Central memory CD8-positive, alpha-beta T cell (primary cell): ENCODE measurements at regions not wholly inside any gene's neighbourhood (a gene's known extent, or its start where the extent isn't known, plus 50 kb on each side); places are given as distances from the start of the nearest gene placed in this dataset.

Source experiments
- ATAC-seq: fragments of 150-1000 bp; cut with Tn5 transposase; replicated peaks from 2 replicates; pipeline ENCODE4 v1.10.0; 2022; ENCODE audit warnings: mild to moderate bottlenecking, moderate FRiP score, moderate number of reproducible peaks; ENCODE audit not compliant: poor library complexity, severe bottlenecking; ENCODE audit errors: extremely low read depth
- DNase-seq, 2 donors: peaks; one replicate each; pipeline ENCODE4 v3.0.0; 2021; ENCODE audit warnings: low spot score in 2 of 2
- H3K27ac Mint-ChIP-seq: one replicate; pipeline ENCODE4 v1.8.0; 2022; ENCODE audit warnings: low read depth, mild to moderate bottlenecking, moderate library complexity, mixed read lengths
- H3K27me3 Mint-ChIP-seq: one replicate; pipeline ENCODE4 v1.8.0; 2022; ENCODE audit warnings: mixed read lengths
- H3K36me3 Mint-ChIP-seq: one replicate; pipeline ENCODE4 v1.8.0; 2022; ENCODE audit warnings: mild to moderate bottlenecking, moderate library complexity, mixed read lengths; ENCODE audit not compliant: insufficient read depth
- H3K4me1 Mint-ChIP-seq: one replicate; pipeline ENCODE4 v1.8.0; 2022; ENCODE audit warnings: mixed read lengths
- H3K4me3 Mint-ChIP-seq: one replicate; pipeline ENCODE4 v1.8.0; 2022; ENCODE audit warnings: mild to moderate bottlenecking, moderate library complexity, mixed read lengths
- H3K9me3 Mint-ChIP-seq: one replicate; pipeline ENCODE4 v1.8.0; 2022; ENCODE audit warnings: mixed read lengths

- H3K27me3 Mint-ChIP-seq, result no peaks in the 10 kb centered on the region
Measured at GRCh38 chr7:153445641-153446040, 606.6 kb upstream of the DPP6 start.

GRCh38 chr7:153446490-153446889, 605.7 kb upstream of the DPP6 start:
- ATAC-seq (no peak), DNase-seq (no peak)
- H3K36me3 Mint-ChIP-seq, result no peaks in the 10 kb centered on the region
- H3K9me3 Mint-ChIP-seq, result peaks cover 8% of the 10 kb centered on the region
- H3K4me1 Mint-ChIP-seq, result no peaks in the 10 kb centered on the region
- no peak overlapping the region for H3K27ac Mint-ChIP-seq
- H3K27me3 Mint-ChIP-seq, result no peaks in the 10 kb centered on the region
- H3K4me3 Mint-ChIP-seq, result no peak overlapping the region

More at GRCh38 chr7:153445641-153446040, 606.6 kb upstream of the DPP6 start:
- Mint-ChIP-seq H3K4me1 (no peaks in the 10 kb centered on the region), H3K27ac (no peak overlapping the region), H3K4me3 (no peak overlapping the region), H3K9me3 (peaks cover 7% of the 10 kb centered on the region), H3K36me3 (no peaks in the 10 kb centered on the region)
- no peak for DNase-seq
- ATAC-seq, result no peak

GRCh38 chr7:153447011-153447410, 605.2 kb upstream of the DPP6 start:
- Mint-ChIP-seq H3K36me3 (no peaks in the 10 kb centered on the region), H3K4me3 (no peak overlapping the region)

GRCh38 chr7:153452661-153453060, 599.5 kb upstream of the DPP6 start:
- Mint-ChIP-seq H3K27ac (no peak overlapping the region), H3K27me3 (no peaks in the 10 kb centered on the region), H3K9me3 (peaks cover 31% of the 10 kb centered on the region), H3K36me3 (no peaks in the 10 kb centered on the region), H3K4me3 (no peak overlapping the region), H3K4me1 (no peaks in the 10 kb centered on the region)
- ATAC-seq, result no peak
- DNase-seq, result no peak

More at GRCh38 chr7:153447011-153447410, 605.2 kb upstream of the DPP6 start:
- Mint-ChIP-seq H3K9me3 (peaks cover 14% of the 10 kb centered on the region), H3K27ac (no peak overlapping the region), H3K27me3 (no peaks in the 10 kb centered on the region), H3K4me1 (no peaks in the 10 kb centered on the region)
- DNase-seq, result no peak
- no peak for ATAC-seq

- DNase-seq (no peak), ATAC-seq (no peak)
- Mint-ChIP-seq H3K4me3 (no peak overlapping the region), H3K27ac (no peak overlapping the region), H3K4me1 (no peaks in the 10 kb centered on the region), H3K27me3 (no peaks in the 10 kb centered on the region), H3K36me3 (no peaks in the 10 kb centered on the region), H3K9me3 (peaks cover 31% of the 10 kb centered on the region)
Measured at GRCh38 chr7:153454306-153454705, 597.9 kb upstream of the DPP6 start.

- DNase-seq (no peak), ATAC-seq (no peak)
- Mint-ChIP-seq H3K4me1 (no peaks in the 10 kb centered on the region), H3K9me3 (peaks cover 20% of the 10 kb centered on the region), H3K27ac (no peak overlapping the region), H3K36me3 (no peaks in the 10 kb centered on the region), H3K27me3 (no peaks in the 10 kb centered on the region), H3K4me3 (no peak overlapping the region)
Measured at GRCh38 chr7:153457746-153458145, 594.5 kb upstream of the DPP6 start.

- H3K36me3 Mint-ChIP-seq, result no peaks in the 10 kb centered on the region
- H3K27ac Mint-ChIP-seq, result no peak overlapping the region
- H3K9me3 Mint-ChIP-seq, result peaks cover 25% of the 10 kb centered on the region
Measured at GRCh38 chr7:153470004-153470671, 582.1 kb upstream of the DPP6 start.

GRCh38 chr7:153472516-153472915, 579.7 kb upstream of the DPP6 start:
- Mint-ChIP-seq H3K27me3 (no peaks in the 10 kb centered on the region), H3K4me1 (no peaks in the 10 kb centered on the region), H3K9me3 (peaks cover 17% of the 10 kb centered on the region), H3K27ac (no peak overlapping the region), H3K4me3 (no peak overlapping the region), H3K36me3 (no peaks in the 10 kb centered on the region)
- DNase-seq (no peak), ATAC-seq (no peak)

More at GRCh38 chr7:153470004-153470671, 582.1 kb upstream of the DPP6 start:
- Mint-ChIP-seq H3K4me3 (no peak overlapping the region), H3K27me3 (no peaks in the 10 kb centered on the region), H3K4me1 (no peaks in the 10 kb centered on the region)
- ATAC-seq (no peak), DNase-seq (no peak)

DNA sequence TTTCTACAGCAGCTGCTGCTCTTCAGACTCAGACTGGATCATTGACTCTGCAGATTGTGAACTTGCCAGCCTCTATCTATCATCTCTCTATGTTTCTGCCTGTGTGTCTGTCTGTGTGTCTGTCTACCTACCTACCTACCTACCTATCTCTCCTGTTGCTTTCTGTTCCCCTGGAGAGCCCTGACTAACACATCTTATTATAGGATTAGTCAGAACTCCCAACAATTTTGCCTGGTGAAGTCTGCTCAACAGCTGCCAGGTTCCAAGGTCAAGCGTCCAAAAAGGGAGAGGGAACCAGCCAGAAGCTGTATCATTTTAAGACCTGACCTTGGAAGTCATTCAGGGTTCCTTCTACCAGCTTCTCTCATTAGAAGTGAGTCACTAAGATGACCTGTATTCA, 579.0 kb upstream of the DPP6 start:
- Mint-ChIP-seq H3K9me3 (peaks cover 11% of the 10 kb centered on the region), H3K27me3 (no peaks in the 10 kb centered on the region), H3K4me1 (no peaks in the 10 kb centered on the region), H3K36me3 (no peaks in the 10 kb centered on the region), H3K4me3 (no peak overlapping the region), H3K27ac (no peak overlapping the region)
- ATAC-seq (no peak), DNase-seq (no peak)

DNA sequence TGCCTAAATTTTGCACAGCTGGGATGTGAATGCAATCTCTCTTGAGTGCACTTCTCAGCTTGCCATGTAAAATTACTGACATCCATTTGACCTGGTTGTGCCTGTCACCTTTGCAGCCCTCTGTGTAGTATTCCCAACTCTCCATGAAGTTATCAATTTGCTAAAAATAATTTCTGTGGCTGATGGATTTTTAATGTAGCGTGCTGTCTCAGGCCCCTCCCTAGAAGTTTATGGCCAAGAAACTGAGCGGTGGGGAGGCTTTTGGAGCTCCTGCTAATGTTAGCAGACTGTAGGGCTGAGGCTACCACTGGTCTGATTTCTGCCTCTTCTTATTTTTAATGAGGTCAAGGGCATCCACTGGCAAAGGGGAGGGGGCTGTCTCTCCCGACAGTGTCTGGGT, 577.0 kb upstream of the DPP6 start:
- Mint-ChIP-seq H3K36me3 (no peaks in the 10 kb centered on the region), H3K27ac (no peak overlapping the region), H3K9me3 (peaks cover 7% of the 10 kb centered on the region), H3K4me3 (no peak overlapping the region), H3K4me1 (no peaks in the 10 kb centered on the region), H3K27me3 (no peaks in the 10 kb centered on the region)
- ATAC-seq, result no peak
- no peak for DNase-seq

DNA sequence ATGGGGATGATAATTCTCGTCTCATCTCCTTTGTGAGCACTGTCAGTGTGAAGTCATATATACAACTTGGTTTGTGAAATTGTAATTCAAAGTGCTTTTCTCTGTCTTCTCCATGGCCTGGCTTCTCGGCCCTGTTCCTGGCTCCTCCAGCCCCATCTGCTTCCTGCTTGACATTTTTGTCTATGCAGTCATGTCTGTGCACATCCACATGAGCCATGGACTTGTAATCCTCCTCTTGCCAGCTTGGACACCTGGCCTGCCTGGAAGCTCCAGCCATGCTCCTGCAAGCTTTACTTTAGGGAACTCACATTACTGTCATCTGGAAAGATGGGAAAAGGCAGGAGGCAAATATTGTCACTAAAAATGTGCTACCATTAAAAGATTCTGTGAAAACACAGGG, 576.0 kb upstream of the DPP6 start:
- Mint-ChIP-seq H3K27ac (no peak overlapping the region), H3K36me3 (no peaks in the 10 kb centered on the region), H3K4me1 (no peaks in the 10 kb centered on the region), H3K9me3 (peaks cover 7% of the 10 kb centered on the region), H3K4me3 (no peak overlapping the region), H3K27me3 (no peaks in the 10 kb centered on the region)
- ATAC-seq, result no peak
- DNase-seq, result no peak

DNA sequence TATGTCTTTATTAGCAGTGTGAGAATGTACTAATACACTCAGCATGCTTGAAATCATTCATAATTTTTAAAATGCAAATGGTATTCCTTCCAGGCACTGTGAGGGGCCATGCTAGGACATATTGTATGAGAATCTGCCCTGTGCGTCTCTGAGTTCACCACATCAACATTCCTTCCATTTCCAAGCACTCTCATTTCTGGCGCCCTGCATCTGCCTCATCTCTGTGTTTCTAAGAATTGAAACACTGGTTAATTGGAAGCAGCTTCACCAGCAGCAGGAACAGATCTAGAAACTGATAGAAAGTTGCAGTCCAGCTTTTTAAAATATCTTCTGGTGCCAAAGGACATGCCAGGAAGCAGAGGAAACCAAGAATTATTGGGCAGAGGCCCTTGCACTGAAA, 555.9 kb upstream of the DPP6 start:
- Mint-ChIP-seq H3K27me3 (no peaks in the 10 kb centered on the region), H3K4me1 (no peaks in the 10 kb centered on the region), H3K27ac (no peak overlapping the region), H3K9me3 (peaks cover 17% of the 10 kb centered on the region), H3K36me3 (no peaks in the 10 kb centered on the region), H3K4me3 (no peak overlapping the region)
- DNase-seq (no peak), ATAC-seq (no peak)

- H3K9me3 Mint-ChIP-seq, result peaks cover 19% of the 10 kb centered on the region
- no peak overlapping the region for H3K27ac Mint-ChIP-seq
- DNase-seq (no peak), ATAC-seq (no peak)
- no peaks in the 10 kb centered on the region for H3K4me1 Mint-ChIP-seq
- no peak overlapping the region for H3K4me3 Mint-ChIP-seq
- H3K27me3 Mint-ChIP-seq, result no peaks in the 10 kb centered on the region
- no peaks in the 10 kb centered on the region for H3K36me3 Mint-ChIP-seq
Measured at GRCh38 chr7:153503093-153503492, 549.1 kb upstream of the DPP6 start.
